ENCODE measurements at regions not wholly inside any gene's neighbourhood (a gene's known extent, or its start where the extent isn't known, plus 50 kb on each side); places are given as distances from the start of the nearest gene placed in this dataset. TPM values are rescaled to one million over a fixed set of nuclear protein-coding genes. Genes with fewer than 3 reads are reported as not detected.

GRCh38 chr11:47911149-47911548 is 63.0 kb upstream of the NUP160 start:
- DNase-seq (ENCODE audit: extremely low spot score) = no peak
- WGBS = 92% methylated on average over 2 of the region's 4 CpGs
- Histone ChIP-seq H3K4me3 (ENCODE audit: low read depth, low read length) (no peak overlapping the region), H3K36me3 (ENCODE audit: insufficient read depth) (no peaks in the 10 kb centered on the region), H3K27ac (ENCODE audit: low read depth) (no peak overlapping the region), H3K4me1 (ENCODE audit: insufficient read depth) (no peaks in the 10 kb centered on the region)

GRCh38 chr11:47908198-47908597 is 60.0 kb upstream of the NUP160 start:
- Histone ChIP-seq H3K36me3 (ENCODE audit: insufficient read depth) (no peaks in the 10 kb centered on the region), H3K4me3 (ENCODE audit: low read depth, low read length) (no peak overlapping the region), H3K4me1 (ENCODE audit: insufficient read depth) (no peaks in the 10 kb centered on the region), H3K27ac (ENCODE audit: low read depth) (no peak overlapping the region)
- WGBS = 69% methylated on average over 5 of the region's 5 CpGs
- DNase-seq (ENCODE audit: extremely low spot score) = no peak

- Histone ChIP-seq H3K27ac (ENCODE audit: low read depth) (no peak overlapping the region), H3K4me3 (ENCODE audit: low read depth, low read length) (no peak overlapping the region), H3K4me1 (ENCODE audit: insufficient read depth) (no peaks in the 10 kb centered on the region), H3K36me3 (ENCODE audit: insufficient read depth) (no peaks in the 10 kb centered on the region)
- WGBS = 55% methylated on average over 5 of the region's 5 CpGs
- DNase-seq (ENCODE audit: extremely low spot score) = no peak
These were observed 59.3 kb upstream of the NUP160 start for GRCh38 chr11:47907499-47907898.

GRCh38 chr11:47906066-47906465 is 57.9 kb upstream of the NUP160 start:
- 87% methylated on average over 6 of the region's 6 CpGs for whole genome bisulfite sequencing
- Histone ChIP-seq H3K36me3 (ENCODE audit: insufficient read depth) (no peaks in the 10 kb centered on the region), H3K4me3 (ENCODE audit: low read depth, low read length) (no peak overlapping the region), H3K4me1 (ENCODE audit: insufficient read depth) (no peaks in the 10 kb centered on the region), H3K27ac (ENCODE audit: low read depth) (no peak overlapping the region)
- DNase-seq (ENCODE audit: extremely low spot score) = no peak

GRCh38 chr11:47905358-47906059 is 57.4 kb upstream of the NUP160 start:
- H3K36me3 ChIP-seq (ENCODE audit: insufficient read depth) = no peaks in the 10 kb centered on the region
- WGBS = 89% methylated on average over 22 of the region's 22 CpGs
- no peak overlapping the region for H3K4me3 ChIP-seq (ENCODE audit: low read depth, low read length)
- H3K27ac ChIP-seq (ENCODE audit: low read depth) = no peak overlapping the region
- no peak for DNase-seq (ENCODE audit: extremely low spot score)
- H3K4me1 ChIP-seq (ENCODE audit: insufficient read depth) = no peaks in the 10 kb centered on the region

- Histone ChIP-seq H3K36me3 (ENCODE audit: insufficient read depth) (no peaks in the 10 kb centered on the region), H3K4me1 (ENCODE audit: insufficient read depth) (no peaks in the 10 kb centered on the region), H3K27ac (ENCODE audit: low read depth) (no peak overlapping the region), H3K4me3 (ENCODE audit: low read depth, low read length) (no peak overlapping the region)
- WGBS = 91% methylated on average over 9 of the region's 9 CpGs
- DNase-seq (ENCODE audit: extremely low spot score) = no peak
These were observed 56.7 kb upstream of the NUP160 start for GRCh38 chr11:47904808-47905207.

- no peaks in the 10 kb centered on the region for H3K4me1 ChIP-seq (ENCODE audit: insufficient read depth)
- no peaks in the 10 kb centered on the region for H3K36me3 ChIP-seq (ENCODE audit: insufficient read depth)
- DNase-seq (ENCODE audit: extremely low spot score) = no peak
- H3K27ac ChIP-seq (ENCODE audit: low read depth) = no peak overlapping the region
- no peak overlapping the region for H3K4me3 ChIP-seq (ENCODE audit: low read depth, low read length)
- WGBS = 93% methylated on average over 3 of the region's 3 CpGs
These were observed 55.9 kb upstream of the NUP160 start for GRCh38 chr11:47904048-47904447.

GRCh38 chr11:47899801-47900200 is 51.7 kb upstream of the NUP160 start:
- Histone ChIP-seq H3K36me3 (ENCODE audit: insufficient read depth) (no peaks in the 10 kb centered on the region), H3K4me1 (ENCODE audit: insufficient read depth) (no peaks in the 10 kb centered on the region), H3K4me3 (ENCODE audit: low read depth, low read length) (no peak overlapping the region), H3K27ac (ENCODE audit: low read depth) (no peak overlapping the region)
- 85% methylated on average over 2 of the region's 2 CpGs for WGBS
- DNase-seq (ENCODE audit: extremely low spot score) = no peak

Small RNA genes in the stretch of these regions (small RNA-seq; reads per million reads assigned to genes)
- not detected for gene AC023232.1

Measured in urinary bladder (tissue), 4 donors.